ENCODE measurements at regions not wholly inside any gene's neighbourhood (a gene's known extent, or its start where the extent isn't known, plus 50 kb on each side); places are given as distances from the start of the nearest gene placed in this dataset.

DNA sequence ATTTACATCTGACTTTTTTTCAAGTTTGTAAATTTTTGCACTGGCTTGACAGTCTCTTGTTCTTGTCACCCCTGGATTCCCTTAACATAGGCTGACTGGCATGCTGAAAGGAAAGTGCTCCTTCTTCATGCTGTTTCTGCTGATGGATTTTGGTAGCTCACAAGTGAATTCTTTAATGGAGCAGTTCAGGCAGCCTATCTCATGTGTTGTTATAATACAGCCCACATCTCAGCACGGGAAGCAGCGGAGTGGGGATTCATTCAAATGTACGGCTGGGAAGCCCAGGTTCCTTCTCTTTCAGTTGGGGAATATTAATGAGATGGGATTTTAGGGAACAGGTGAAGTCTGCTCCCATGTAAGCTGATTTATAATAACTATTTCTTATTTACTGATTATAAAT, 142.8 kb downstream of the CD8B2 start:
- TF ChIP-seq, protein P1, sequence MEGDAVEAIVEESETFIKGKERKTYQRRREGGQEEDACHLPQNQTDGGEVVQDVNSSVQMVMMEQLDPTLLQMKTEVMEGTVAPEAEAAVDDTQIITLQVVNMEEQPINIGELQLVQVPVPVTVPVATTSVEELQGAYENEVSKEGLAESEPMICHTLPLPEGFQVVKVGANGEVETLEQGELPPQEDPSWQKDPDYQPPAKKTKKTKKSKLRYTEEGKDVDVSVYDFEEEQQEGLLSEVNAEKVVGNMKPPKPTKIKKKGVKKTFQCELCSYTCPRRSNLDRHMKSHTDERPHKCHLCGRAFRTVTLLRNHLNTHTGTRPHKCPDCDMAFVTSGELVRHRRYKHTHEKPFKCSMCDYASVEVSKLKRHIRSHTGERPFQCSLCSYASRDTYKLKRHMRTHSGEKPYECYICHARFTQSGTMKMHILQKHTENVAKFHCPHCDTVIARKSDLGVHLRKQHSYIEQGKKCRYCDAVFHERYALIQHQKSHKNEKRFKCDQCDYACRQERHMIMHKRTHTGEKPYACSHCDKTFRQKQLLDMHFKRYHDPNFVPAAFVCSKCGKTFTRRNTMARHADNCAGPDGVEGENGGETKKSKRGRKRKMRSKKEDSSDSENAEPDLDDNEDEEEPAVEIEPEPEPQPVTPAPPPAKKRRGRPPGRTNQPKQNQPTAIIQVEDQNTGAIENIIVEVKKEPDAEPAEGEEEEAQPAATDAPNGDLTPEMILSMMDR (conservative IDR thresholded peaks at IDR 0.05): no peak
- Mint-ChIP-seq H3K27ac (ENCODE audit: unreplicated experiment) (no peak overlapping the region), H3K36me3 (ENCODE audit: low read depth) (peaks cover 4% of the 10 kb centered on the region), H3K4me1 (no peaks in the 10 kb centered on the region), H3K27me3 (ENCODE audit: low read depth) (peaks cover 8% of the 10 kb centered on the region), H3K4me3 (no peak overlapping the region), H3K9me3 (peaks cover 3% of the 10 kb centered on the region)
- DNase-seq (ENCODE audit: low read depth, low spot score): no peak

DNA sequence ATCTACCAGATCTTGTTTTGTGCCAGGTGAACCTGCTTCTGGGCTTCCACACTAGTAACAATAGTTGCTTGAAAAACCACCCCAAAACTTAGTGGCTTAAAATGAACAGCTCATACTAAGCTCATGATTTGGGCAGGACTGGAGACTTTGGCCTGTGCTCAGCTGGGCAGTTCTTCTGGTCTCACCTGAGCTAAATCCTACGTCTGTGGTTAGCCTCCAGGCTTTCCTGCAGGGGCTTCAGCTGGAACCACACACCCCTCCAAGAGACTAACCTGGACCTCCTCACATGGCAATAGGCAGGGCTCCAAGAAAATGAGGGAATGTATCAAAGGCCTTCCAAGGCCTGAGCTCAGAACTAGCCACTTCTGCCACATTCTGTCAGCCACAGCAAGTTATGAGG, 144.1 kb downstream of the CD8B2 start:
- DNase-seq (ENCODE audit: low read depth, low spot score): no peak
- H3K9me3 Mint-ChIP-seq: peaks cover 3% of the 10 kb centered on the region
- peaks cover 4% of the 10 kb centered on the region for H3K36me3 Mint-ChIP-seq (ENCODE audit: low read depth)
- H3K27me3 Mint-ChIP-seq (ENCODE audit: low read depth): no peaks in the 10 kb centered on the region
- H3K27ac Mint-ChIP-seq (ENCODE audit: unreplicated experiment): no peak overlapping the region
- no peak overlapping the region for H3K4me3 Mint-ChIP-seq
- H3K4me1 Mint-ChIP-seq: no peaks in the 10 kb centered on the region
- TF ChIP-seq, protein P1 (conservative IDR thresholded peaks at IDR 0.05): no peak

DNA sequence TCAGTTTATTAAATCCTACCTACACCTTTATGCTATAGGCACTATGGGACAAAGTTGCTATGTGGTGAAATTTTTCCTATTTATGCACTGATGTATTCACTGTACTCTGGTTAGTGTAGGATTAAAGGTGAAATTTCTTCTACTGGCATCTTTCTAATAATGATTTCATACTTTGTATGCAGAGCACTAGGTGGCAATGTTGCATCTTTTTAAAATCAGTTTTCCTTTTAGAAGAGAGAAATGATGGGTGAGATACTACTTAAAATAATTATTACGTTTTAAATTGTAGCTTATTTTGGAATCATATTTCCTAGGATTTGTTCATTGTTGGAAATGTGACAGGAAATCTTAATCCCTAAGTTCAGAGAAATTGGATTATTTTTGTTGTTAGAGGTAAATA, 150.9 kb downstream of the CD8B2 start:
- Mint-ChIP-seq H3K27me3 (ENCODE audit: low read depth) (no peaks in the 10 kb centered on the region), H3K4me1 (no peaks in the 10 kb centered on the region), H3K27ac (ENCODE audit: unreplicated experiment) (no peak overlapping the region), H3K4me3 (no peak overlapping the region), H3K9me3 (peaks cover 3% of the 10 kb centered on the region), H3K36me3 (ENCODE audit: low read depth) (no peaks in the 10 kb centered on the region)
- TF ChIP-seq, protein P1 (conservative IDR thresholded peaks at IDR 0.05): peak; percentile 74
- no peak for DNase-seq (ENCODE audit: low read depth, low spot score)

DNA sequence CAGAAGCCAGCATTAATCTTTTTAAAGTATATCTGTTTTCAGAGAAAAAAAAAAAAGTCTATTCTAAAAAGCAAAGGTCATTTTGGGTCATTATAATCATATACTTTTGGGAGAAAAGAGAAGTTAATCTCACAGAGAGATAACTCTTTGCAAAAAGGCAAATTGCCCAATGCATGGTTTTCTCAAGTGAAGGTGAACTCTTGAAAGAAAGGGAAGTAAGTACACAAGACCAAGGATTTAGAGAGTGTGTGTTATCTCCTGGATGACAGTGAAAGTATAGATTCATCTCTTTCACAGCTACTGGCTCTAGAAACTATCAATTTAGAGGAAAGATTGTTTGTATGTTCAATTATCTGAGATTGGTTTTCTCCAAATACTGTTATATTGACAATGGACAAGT, 151.4 kb downstream of the CD8B2 start:
- no peak for DNase-seq (ENCODE audit: low read depth, low spot score)
- no peaks in the 10 kb centered on the region for H3K36me3 Mint-ChIP-seq (ENCODE audit: low read depth)
- H3K4me1 Mint-ChIP-seq: no peaks in the 10 kb centered on the region
- TF ChIP-seq, protein P1 (conservative IDR thresholded peaks at IDR 0.05): no peak
- no peak overlapping the region for H3K27ac Mint-ChIP-seq (ENCODE audit: unreplicated experiment)
- no peaks in the 10 kb centered on the region for H3K27me3 Mint-ChIP-seq (ENCODE audit: low read depth)
- peaks cover 3% of the 10 kb centered on the region for H3K9me3 Mint-ChIP-seq
- H3K4me3 Mint-ChIP-seq: no peak overlapping the region

DNA sequence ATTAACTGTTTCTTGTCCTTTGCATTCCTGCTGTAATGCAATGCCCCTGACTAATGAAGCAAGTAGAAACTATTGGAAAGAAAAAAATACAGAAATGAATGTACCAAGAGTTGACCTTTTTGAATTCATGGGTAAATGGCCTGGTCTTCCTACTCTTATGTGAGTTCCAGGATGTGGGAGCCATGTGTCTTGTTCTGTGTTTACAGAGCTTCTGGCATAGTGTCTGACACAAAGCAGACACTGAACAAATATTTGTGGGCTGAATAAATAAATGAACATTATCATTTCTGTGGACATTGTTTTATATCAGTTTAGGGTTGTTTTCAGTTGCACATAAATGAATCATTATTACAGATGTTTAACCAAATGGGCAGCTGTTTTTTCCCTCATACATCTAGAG, 155.5 kb downstream of the CD8B2 start:
- Mint-ChIP-seq H3K27me3 (ENCODE audit: low read depth) (no peaks in the 10 kb centered on the region), H3K4me3 (no peak overlapping the region), H3K27ac (ENCODE audit: unreplicated experiment) (no peak overlapping the region), H3K9me3 (peaks cover 3% of the 10 kb centered on the region), H3K4me1 (no peaks in the 10 kb centered on the region), H3K36me3 (ENCODE audit: low read depth) (no peaks in the 10 kb centered on the region)
- TF ChIP-seq, protein P1 (conservative IDR thresholded peaks at IDR 0.05): no peak
- DNase-seq (ENCODE audit: low read depth, low spot score): no peak

DNA sequence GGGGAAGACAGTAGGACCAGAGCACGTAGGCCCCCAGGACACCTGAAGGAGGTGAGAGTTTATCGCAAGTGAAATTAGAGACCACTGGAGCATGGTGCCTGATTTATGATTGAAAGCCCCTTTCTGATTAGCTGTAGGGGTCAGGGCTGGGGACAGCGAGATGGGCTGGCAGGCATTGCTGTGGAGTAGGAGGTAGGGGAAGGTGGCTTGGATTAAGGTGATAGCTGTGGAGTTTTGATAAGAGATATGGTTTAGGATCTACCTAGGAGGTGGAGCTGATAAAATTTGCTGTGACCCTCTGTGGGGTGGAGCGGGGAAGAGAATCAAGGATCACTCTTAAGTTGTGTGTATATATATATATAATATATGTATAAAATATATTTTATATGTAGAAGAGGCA, 157.5 kb downstream of the CD8B2 start:
- H3K4me3 Mint-ChIP-seq: no peak overlapping the region
- peaks cover 3% of the 10 kb centered on the region for H3K9me3 Mint-ChIP-seq
- H3K4me1 Mint-ChIP-seq: no peaks in the 10 kb centered on the region
- TF ChIP-seq, protein P1 (conservative IDR thresholded peaks at IDR 0.05): no peak
- no peaks in the 10 kb centered on the region for H3K36me3 Mint-ChIP-seq (ENCODE audit: low read depth)
- no peak for DNase-seq (ENCODE audit: low read depth, low spot score)
- no peaks in the 10 kb centered on the region for H3K27me3 Mint-ChIP-seq (ENCODE audit: low read depth)
- no peak overlapping the region for H3K27ac Mint-ChIP-seq (ENCODE audit: unreplicated experiment)

All from neural crest cell (in vitro differentiated cells).